Bronchial epithelial cell (primary cell): ENCODE measurements at regions not wholly inside any gene's neighbourhood (a gene's known extent, or its start where the extent isn't known, plus 50 kb on each side); places are given as distances from the start of the nearest gene placed in this dataset.

Source experiments
- DNase-seq: peaks from one replicate; pipeline ENCODE4 v3.0.0-alpha.2; 2010; ENCODE audit warnings: low read depth
- FAIRE-seq: peaks from 2 replicates; lab custom pipeline; 2011; peaks lifted over from hg19 to GRCh38; lab: Jason Lieb, UNC
- H3K27me3 ChIP-seq: 2 replicates; pipeline ENCODE4 v1.5.1; 2011; ENCODE audit warnings: low read length; ENCODE audit not compliant: control insufficient read depth, insufficient read depth
- H3K36me3 ChIP-seq: 2 replicates; pipeline ENCODE4 v1.5.1; 2011; ENCODE audit warnings: low read length; ENCODE audit not compliant: control insufficient read depth, insufficient read depth
- H3K4me3 ChIP-seq: 2 replicates; pipeline ENCODE4 v1.5.1; 2011; ENCODE audit warnings: mild to moderate bottlenecking, low read depth, low read length, control low read depth
- TF ChIP-seq, protein P1 (sequence below): IDR thresholded peaks from 2 replicates; pipeline ENCODE4 v1.5.1; 2011; ENCODE audit warnings: mild to moderate bottlenecking, moderate library complexity, low read length, control low read depth, inconsistent platforms; ENCODE audit not compliant: insufficient read depth, severe bottlenecking

DNA sequence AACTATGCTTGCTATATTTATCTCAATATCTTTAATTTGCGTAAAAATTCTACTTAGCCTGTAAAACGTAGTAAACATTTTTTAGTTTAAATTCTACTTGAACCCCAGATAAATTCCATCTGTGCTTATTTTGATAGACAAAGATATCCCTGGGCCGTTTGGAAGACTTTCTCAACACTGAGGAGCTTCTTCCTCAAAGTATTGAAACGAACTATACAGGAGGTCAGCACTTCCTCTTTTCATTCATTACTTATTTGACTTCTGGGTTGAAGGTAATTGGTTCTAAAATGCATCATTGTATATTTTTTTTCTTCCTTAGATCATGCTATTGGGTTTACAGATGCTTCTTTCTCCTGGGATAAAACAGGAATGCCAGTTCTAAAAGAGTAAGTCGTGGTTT, 74.7 kb downstream of the HSPA13 start:
- H3K4me3 ChIP-seq, result no peak overlapping the region
- TF ChIP-seq, protein P1, sequence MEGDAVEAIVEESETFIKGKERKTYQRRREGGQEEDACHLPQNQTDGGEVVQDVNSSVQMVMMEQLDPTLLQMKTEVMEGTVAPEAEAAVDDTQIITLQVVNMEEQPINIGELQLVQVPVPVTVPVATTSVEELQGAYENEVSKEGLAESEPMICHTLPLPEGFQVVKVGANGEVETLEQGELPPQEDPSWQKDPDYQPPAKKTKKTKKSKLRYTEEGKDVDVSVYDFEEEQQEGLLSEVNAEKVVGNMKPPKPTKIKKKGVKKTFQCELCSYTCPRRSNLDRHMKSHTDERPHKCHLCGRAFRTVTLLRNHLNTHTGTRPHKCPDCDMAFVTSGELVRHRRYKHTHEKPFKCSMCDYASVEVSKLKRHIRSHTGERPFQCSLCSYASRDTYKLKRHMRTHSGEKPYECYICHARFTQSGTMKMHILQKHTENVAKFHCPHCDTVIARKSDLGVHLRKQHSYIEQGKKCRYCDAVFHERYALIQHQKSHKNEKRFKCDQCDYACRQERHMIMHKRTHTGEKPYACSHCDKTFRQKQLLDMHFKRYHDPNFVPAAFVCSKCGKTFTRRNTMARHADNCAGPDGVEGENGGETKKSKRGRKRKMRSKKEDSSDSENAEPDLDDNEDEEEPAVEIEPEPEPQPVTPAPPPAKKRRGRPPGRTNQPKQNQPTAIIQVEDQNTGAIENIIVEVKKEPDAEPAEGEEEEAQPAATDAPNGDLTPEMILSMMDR, result no peak
- H3K27me3 ChIP-seq, result no peaks in the 10 kb centered on the region
- no peak for DNase-seq
- FAIRE-seq, result no peak
- no peaks in the 10 kb centered on the region for H3K36me3 ChIP-seq

DNA sequence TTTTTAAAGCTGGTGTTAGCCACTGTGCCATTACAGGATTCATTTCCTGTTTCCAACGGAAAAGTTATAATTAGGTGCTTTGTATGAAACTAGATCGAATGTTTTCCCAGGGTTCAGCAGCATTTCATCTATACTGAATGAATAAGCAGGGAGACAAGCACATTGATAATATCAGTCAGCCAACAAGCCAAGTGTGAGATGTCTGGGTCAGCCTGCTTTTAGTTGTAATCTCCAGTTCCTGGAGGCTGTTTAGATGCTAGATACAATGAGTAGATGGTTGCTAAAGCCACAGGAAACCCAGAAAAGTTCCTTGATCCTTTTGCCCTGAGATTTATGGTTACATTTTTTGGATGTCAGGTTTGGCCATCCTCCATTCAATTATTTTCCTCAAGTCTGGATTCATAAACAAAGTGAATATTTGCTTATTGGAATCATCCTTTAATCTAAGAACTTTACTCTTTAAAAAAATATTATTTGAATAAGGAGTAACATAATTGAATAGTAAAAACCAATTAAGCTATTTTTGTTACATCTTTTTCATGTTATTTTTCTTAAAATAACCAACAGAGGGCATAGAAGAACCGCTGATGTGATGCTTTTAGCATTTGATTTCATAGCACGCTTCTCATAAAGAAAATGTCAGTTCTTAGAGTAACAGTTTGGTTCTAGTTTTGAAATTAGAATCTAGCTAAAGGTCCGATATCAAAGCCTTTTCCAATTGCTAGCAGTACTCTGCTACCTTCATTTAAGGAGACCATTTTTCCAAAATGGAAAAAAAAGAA, 76.6 kb downstream of the HSPA13 start:
- TF ChIP-seq, protein P1, result no peak
- DNase-seq (peak; percentile 31), FAIRE-seq (no peak)

DNA sequence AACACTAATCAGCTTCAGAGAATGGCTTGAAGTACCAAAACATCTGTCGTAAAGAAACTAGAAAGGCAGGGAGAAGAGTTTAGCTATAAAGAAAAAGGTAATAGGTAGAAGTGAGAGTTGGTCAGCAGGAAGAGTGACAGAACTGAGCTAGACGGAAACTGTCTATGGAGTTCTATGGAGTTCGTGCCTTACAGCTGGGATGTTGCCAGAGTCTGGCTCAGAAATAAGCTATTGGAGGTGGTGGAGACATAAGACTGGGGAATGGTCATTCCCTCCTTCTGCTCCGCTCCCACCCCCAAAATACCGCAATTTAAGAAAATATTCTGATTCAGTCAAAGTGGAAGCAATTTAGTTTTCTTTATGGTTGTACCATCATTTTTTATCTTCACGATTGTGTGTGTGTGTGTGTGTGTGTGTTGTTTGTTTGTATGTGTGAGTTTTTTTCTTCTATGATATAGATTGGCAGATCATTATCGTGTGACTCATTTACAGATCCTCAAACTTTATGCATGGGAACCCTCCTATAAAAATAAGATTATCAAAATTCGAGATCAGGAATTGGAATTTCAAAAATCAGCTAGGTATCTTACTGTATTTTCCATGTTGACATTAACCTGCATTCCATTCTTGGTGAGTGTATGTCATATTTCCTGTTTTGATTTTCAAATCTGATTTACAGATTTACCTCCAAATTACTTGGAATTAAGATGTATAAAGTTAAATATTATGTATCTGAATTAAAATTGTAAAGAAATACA, 79.0 kb downstream of the HSPA13 start:
- Histone ChIP-seq H3K4me3 (no peak overlapping the region), H3K36me3 (no peaks in the 10 kb centered on the region), H3K27me3 (no peaks in the 10 kb centered on the region)
- DNase-seq (peak; percentile 11), FAIRE-seq (no peak)
- TF ChIP-seq, protein P1, result no peak

More for the DNA sequence above, 76.6 kb downstream of the HSPA13 start:
- Histone ChIP-seq H3K4me3 (no peak overlapping the region), H3K36me3 (no peaks in the 10 kb centered on the region), H3K27me3 (no peaks in the 10 kb centered on the region)

DNA sequence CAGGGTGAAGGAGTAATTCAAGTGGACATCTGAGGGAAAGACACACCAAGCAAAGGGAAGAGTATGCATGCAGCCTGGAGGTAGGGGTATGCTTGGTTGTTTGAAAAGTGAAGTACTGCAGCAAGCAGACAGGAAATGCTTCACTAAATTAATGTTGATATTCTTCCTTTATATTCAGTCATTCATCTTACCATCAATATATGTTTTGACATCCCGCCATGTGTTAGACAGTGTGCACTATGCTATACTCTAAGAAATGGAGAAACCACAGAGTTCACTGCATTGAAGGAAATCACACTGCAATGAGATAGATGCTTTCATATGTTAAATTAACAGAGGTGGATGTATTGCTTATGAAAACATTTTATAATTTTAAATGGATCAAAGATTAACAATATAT, 82.9 kb downstream of the HSPA13 start:
- no peak overlapping the region for H3K4me3 ChIP-seq
- FAIRE-seq (no peak), DNase-seq (no peak)
- H3K27me3 ChIP-seq, result no peaks in the 10 kb centered on the region
- no peaks in the 10 kb centered on the region for H3K36me3 ChIP-seq
- TF ChIP-seq, protein P1, result no peak

DNA sequence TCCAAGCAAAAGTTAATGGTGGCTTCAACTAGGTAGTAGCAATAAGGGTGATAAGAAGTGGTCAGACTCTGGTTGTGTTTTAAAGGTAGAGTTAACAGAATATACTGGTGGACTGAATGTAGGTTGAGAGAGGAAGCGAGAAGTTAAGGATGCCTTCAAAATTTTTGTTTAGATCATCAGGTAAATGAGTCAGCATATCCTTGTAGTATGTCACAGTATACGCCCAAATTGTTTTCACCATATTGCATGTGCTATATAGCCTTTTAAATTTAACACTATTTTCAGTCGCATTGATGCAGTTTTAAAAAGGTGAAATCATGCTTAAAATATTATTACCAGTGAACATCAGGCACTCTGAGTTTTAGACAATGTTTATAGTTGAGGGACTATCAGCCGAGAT, 74.6 kb downstream of the RBM11 start:
- Histone ChIP-seq H3K4me3 (no peak overlapping the region), H3K36me3 (no peaks in the 10 kb centered on the region), H3K27me3 (no peaks in the 10 kb centered on the region)
- TF ChIP-seq, protein P1, result no peak
- FAIRE-seq (no peak), DNase-seq (peak; percentile 8)
